UCSD-AML1 (cell line): ENCODE measurements at regions not wholly inside any gene's neighbourhood (a gene's known extent, or its start where the extent isn't known, plus 50 kb on each side); places are given as distances from the start of the nearest gene placed in this dataset.

Source experiments
- DNase-seq: peaks from one replicate; lab custom pipeline; 2025; ENCODE audit not compliant: unreplicated experiment; lab: John Stamatoyannopoulos, UW

- no peak for DNase-seq
Observed at GRCh38 chr10:128543151-128543550, 416.9 kb upstream of the MKI67 start.

- DNase-seq, result no peak
Observed at GRCh38 chr10:128545216-128545615, 419.0 kb upstream of the MKI67 start.

GRCh38 chr10:128546651-128547165 is 420.5 kb upstream of the MKI67 start:
- DNase-seq, result no peak

- no peak for DNase-seq
Observed at GRCh38 chr10:128549101-128549608, 422.9 kb upstream of the MKI67 start.

DNA sequence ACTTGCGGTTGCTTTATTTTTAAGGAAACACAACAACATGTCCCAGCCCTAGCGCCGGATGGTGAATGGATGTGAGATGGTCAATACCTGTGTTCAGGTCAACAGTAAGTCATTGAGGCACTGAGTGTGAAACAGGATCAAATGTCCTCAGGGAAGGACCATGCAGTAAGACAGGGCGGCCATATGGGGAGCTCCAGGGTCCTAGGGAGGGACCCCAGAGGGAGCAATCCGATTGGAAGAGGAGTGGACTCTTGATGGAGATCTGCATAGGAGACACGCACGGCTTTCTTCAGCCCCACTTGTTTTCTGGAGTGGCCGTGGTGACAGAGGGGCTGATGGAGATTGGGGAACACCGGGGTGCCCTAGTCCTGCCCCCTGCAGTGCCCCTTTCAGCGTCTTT is 423.8 kb upstream of the MKI67 start:
- DNase-seq, result no peak

DNA sequence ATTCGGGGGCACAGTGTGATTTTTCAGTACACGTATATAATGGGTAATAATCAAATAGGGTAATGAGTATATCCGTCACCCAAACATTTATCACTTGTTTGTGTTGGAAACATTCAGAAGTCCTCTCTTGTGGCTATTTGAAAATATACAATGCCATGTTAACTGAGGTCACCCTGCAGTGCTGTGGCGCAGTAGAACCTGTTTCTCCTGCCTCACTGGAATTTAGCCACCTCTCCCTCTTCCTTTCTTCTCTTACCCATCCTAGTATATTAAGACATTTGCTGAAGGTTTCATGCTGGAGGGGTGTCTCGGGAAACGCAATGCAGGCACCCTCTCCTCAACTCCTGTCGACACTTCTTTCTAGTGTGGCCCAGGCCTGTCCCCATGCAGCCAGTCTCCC is 425.3 kb upstream of the MKI67 start:
- DNase-seq, result no peak

GRCh38 chr10:128553755-128554154 is 427.5 kb upstream of the MKI67 start:
- no peak for DNase-seq

DNA sequence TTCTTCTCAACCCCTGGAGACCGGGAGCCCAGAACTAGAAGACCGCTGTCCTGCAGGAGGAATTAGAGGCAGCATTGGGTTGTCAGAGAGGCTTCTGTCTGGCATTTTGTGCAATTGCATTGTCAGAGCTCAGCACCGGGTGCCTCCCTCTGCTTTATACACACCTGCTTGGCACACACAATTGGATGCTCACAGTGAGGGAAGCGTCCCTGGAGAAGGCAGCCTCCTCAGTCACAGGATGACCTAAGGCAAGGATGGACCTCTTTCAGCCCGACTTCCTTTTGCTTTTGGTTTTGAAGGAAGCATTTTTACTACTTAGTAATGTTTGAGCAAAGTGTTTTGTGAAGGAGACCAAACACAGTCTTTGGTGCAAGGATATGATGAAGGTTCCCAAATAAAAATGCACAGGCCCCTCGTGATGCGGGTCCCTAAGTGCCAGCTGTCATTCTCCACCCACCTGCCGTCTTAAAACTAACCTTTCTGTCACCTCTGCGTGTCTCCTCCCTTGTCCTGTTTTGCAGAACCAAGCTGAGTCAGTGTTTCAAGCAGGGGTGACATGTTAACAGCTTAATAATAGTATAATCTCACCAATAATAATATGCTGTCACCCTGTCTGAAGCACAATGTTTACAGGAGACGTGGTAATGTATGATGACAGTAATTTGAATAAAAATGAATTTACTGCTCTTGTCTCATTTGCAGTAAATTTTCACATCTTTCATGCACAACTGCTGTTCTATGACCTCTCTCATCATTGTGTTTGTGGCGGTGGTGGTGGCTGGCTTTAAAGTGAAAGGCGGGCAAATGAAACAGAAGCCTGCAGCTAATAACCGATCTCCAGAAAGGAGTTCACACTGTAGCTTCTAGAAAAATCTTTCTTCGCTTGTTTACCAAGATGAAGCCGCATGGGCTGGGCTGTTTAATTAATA is 430.2 kb upstream of the MKI67 start:
- DNase-seq, result no peak

GRCh38 chr10:128557149-128557710 is 431.0 kb upstream of the MKI67 start:
- no peak for DNase-seq

- no peak for DNase-seq
Observed at GRCh38 chr10:128560406-128560805, 434.2 kb upstream of the MKI67 start.

GRCh38 chr10:128560993-128561392 is 434.8 kb upstream of the MKI67 start:
- no peak for DNase-seq

DNA sequence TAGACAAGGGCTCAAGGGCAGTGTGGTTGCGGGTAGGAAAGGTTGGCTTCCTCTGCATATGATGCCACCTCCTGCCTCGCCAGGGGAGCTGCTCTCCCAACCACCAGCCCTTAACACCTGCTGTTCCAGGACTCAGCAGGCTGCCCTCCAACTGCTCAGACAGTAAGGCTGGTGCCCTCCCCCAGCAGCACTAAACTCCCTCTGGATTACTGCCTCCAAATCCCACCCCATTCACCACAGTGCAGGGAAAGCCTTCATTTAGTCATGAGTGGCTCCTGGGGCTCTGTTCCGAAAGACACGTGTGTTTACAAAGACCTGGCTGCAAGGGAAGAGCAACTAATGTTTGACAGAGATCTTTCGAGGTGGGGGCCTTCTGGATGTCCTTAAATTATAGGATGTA is 437.2 kb upstream of the MKI67 start:
- DNase-seq, result no peak

GRCh38 chr10:128563904-128564303 is 437.7 kb upstream of the MKI67 start:
- DNase-seq, result no peak

DNA sequence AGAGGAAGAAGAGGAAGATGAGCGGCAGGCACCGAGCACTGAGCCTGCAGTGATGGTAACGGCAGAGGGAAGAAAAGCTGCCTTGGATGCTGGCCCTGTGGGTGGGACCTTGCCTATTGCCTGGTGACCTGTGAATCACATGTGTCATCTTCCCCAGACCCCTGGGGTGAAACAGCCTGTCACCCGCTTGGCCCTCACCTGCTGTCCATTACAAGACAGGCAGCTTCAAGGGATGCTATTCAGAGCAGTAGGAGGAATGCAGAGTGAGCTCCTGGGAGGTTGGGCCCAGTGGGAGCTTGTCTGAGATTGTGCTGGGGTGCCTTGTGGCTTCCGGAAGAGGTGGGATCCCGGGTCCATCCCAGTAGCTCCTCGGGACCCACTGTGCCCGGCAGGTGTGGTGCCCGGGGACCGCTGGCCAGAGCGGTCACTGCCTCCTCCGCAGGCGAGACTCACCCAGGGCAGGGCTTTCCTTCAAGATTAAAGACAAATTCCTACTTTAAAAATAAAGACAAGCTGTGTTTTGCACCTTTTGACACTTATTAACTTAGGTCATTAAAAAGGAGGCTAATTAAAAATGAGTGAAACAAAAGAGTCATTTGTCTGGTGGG is 440.2 kb upstream of the MKI67 start:
- no peak for DNase-seq

GRCh38 chr10:128567551-128567950 is 441.3 kb upstream of the MKI67 start:
- DNase-seq, result no peak

DNA sequence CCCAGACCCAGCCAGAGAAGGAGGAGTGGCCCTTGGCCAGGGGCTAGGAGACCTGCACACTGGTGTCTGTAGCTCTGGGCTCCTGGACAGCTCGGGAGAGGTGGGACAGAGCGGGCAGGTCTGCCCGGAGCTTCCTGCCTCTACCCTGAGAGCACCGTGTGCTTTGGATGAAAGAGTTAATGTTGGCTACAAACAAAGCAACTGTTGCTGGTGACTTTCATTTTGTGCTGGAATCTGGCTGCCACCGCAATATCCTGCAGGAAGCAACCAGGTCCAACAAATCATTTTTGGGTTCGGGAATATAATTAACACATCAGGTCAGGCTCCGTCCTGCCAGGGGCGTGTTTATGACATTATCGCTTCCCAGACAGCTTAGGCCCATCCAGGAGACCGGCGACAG is 441.8 kb upstream of the MKI67 start:
- DNase-seq, result no peak

DNA sequence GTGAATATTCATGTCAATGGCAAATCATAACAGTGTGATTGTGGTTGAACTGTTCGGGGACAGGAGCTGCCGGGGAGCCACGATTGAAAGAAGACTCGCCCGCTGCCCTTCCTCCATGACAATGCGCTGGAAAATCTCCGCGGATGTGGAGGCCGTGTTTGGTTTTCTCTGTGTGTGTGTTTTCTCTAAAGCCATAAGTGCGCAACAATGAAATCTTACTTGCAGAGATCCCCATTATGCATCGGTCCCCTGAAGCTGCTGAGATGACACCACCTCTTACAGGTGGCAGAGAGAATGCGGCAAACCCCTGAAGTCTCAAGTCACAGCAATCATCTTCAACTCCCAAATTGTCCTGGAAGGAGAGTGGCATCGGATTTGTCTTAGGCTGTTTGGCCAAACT is 442.3 kb upstream of the MKI67 start:
- DNase-seq, result no peak

- DNase-seq, result no peak
Observed at GRCh38 chr10:128568990-128569945, 443.0 kb upstream of the MKI67 start.

DNA sequence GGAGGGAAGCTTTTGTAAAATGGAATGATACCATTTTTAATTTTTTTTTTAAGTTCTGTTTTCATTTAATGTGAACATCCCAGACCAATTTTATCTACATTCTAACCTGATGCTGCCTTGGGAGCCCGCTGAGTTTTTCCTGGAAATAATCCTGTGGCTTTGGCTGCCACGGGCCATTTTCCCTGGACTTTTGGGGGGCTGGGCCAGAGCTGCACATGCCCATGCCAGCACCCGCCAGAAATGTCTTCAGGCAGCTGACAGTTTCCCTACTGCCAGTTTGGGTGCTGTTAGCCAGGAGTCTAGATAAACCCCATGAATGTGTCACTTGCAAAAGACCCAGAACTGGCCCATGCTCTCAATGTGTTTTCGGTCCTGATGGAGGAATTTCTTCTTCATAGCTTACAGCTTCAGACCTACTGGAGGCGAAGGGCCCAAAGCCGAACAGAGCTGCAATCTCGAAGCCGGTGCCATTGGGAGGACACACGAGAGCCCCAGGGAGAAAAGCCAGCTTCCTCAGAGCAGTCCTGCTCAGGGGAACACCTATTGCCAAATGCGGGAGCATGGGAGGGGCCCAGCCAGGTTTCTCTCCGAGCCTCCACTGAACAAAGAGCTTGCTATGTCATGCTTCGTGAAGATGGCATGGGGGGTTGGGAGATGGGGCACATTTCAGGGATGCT is 444.2 kb upstream of the MKI67 start:
- no peak for DNase-seq

GRCh38 chr10:128571071-128571470 is 444.8 kb upstream of the MKI67 start:
- DNase-seq, result no peak
